H1 (cell line): ENCODE measurements at regions not wholly inside any gene's neighbourhood (a gene's known extent, or its start where the extent isn't known, plus 50 kb on each side); places are given as distances from the start of the nearest gene placed in this dataset.

ENCODE experiments used
- ASH2L ChIP-seq: fragments of 200-600, 300-600 bp; sonication (generic); IDR thresholded peaks from one replicate; pipeline ENCODE4 v1.7.1; 2017; ENCODE audit warnings: low read length
- ATF2 ChIP-seq: IDR thresholded peaks from 2 replicates; pipeline ENCODE4 v1.6.1; 2012; ENCODE audit warnings: low read length, inconsistent platforms
- CEBPB ChIP-seq: IDR thresholded peaks from 2 replicates; pipeline ENCODE4 v1.6.1; 2012; ENCODE audit warnings: low read depth, low read length
- CHD7 ChIP-seq: fragments of 300-600 bp; sonication (generic); IDR thresholded peaks from 2 replicates; pipeline ENCODE4 v1.7.1; 2012; ENCODE audit warnings: low read length, moderate library complexity, mild to moderate bottlenecking, inconsistent platforms; ENCODE audit not compliant: insufficient replicate concordance
- JUND ChIP-seq: IDR thresholded peaks from 2 replicates; pipeline ENCODE4 v1.6.1; 2011; ENCODE audit warnings: mild to moderate bottlenecking, improper control_type of control experiment, low read length
- MAFK ChIP-seq: IDR thresholded peaks from 2 replicates; pipeline ENCODE4 v1.6.1; 2012; ENCODE audit warnings: low read depth, mild to moderate bottlenecking, improper control_type of control experiment, low read length
- MAX ChIP-seq: IDR thresholded peaks from 2 replicates; pipeline ENCODE4 v1.6.1; 2012; ENCODE audit warnings: inconsistent platforms
- RBBP5 ChIP-seq: IDR thresholded peaks from 2 replicates; pipeline ENCODE4 v1.7.1; 2012; ENCODE audit warnings: low read depth, mild to moderate bottlenecking, inconsistent platforms, low read length, moderate library complexity, borderline replicate concordance
- TEAD4 ChIP-seq: IDR thresholded peaks from 2 replicates; pipeline ENCODE4 v1.6.1; 2012; ENCODE audit warnings: low read depth, low read length, inconsistent platforms, mixed read lengths
- USF2 ChIP-seq: IDR thresholded peaks from 2 replicates; pipeline ENCODE4 v1.6.1; 2011; ENCODE audit warnings: low read length, improper control_type of control experiment

GRCh38 chr5:33281431-33281843 lies 159.3 kb upstream of the TARS1 start (continued):
- TF ChIP-seq CHD7 (no peak), CEBPB (no peak), ATF2 (no peak), JUND (no peak), RBBP5 (no peak), TEAD4 (no peak), MAFK (no peak), MAX (no peak), USF2 (no peak), ASH2L (no peak)
